Heart right ventricle (tissue), 16 donors: ENCODE measurements at regions not wholly inside any gene's neighbourhood (a gene's known extent, or its start where the extent isn't known, plus 50 kb on each side); places are given as distances from the start of the nearest gene placed in this dataset.
"Not testable (repeated sequence)": the region's sequence is repeated elsewhere in the genome, so short reads cannot be mapped to it uniquely, and the experiment has no call there.

Experiments
- ATAC-seq, 8 donors: fragments of 200-7000 bp; cut with Tn5 transposase; one replicate each; pipeline ENCODE4 v1.9.1; 2020; ENCODE audit warnings: mild to moderate bottlenecking in 8 of 8, moderate library complexity in 8 of 8, moderate number of reproducible peaks in 1 of 8
- DNase-seq, 2 donors: peaks; one replicate each; pipeline ENCODE4 v3.0.0-alpha.2; 2020
- H3K27ac ChIP-seq, 10 donors: fragments of 200-600 bp; sonication (generic) in 2 of 10; one replicate each; pipeline versions ENCODE4 v1.5.0 to v1.8.0; 2020 to 2022; ENCODE audit warnings: mild to moderate bottlenecking in 3 of 10
- H3K27me3 ChIP-seq, 7 donors: fragments of 200-600 bp; one replicate each; pipeline ENCODE4 v1.8.0; 2021 to 2022; ENCODE audit warnings: mild to moderate bottlenecking in 2 of 7
- H3K36me3 ChIP-seq, 9 donors: fragments of 200-600 bp; sonication (generic) in 1 of 9; one replicate each; pipeline versions ENCODE4 v1.5.0 to v1.8.0; 2020 to 2022; ENCODE audit warnings: mild to moderate bottlenecking in 2 of 9
- H3K4me1 ChIP-seq, 9 donors: fragments of 200-600 bp; sonication (generic) in 1 of 9; one replicate each; pipeline versions ENCODE4 v1.5.0 to v1.8.0; 2020 to 2022; ENCODE audit warnings: mild to moderate bottlenecking in 4 of 9
- H3K4me3 ChIP-seq, 10 donors: fragments of 200-600 bp; sonication (generic) in 2 of 10; one replicate each; pipeline versions ENCODE4 v1.5.0 to v1.8.0; 2020 to 2022; ENCODE audit warnings: mild to moderate bottlenecking in 7 of 10, moderate library complexity in 2 of 10
- H3K9me3 ChIP-seq, 11 donors: fragments of 200-600 bp in 10 of 11; sonication (generic) in 2 of 11; one replicate each; pipeline versions ENCODE4 v1.5.0 to v1.8.0; 2013 to 2022; ENCODE audit warnings: mild to moderate bottlenecking in 2 of 11, control low read depth in 1 of 11, moderate library complexity in 1 of 11
- CTCF ChIP-seq, 9 donors: fragments of 200-600 bp; sonication (generic) in 2 of 9; IDR thresholded peaks; one replicate each; pipeline versions ENCODE4 v1.5.0 to v1.8.0; 2021 to 2022; ENCODE audit warnings: antibody characterized with exemption in 9 of 9, mild to moderate bottlenecking in 5 of 9, moderate library complexity in 1 of 9
- WGBS, 2 donors: extraction: QIAGEN DNeasy Blood & Tissue Kit; methylation state at CpG; one replicate each; pipeline ENCODE4 v1.1.7; 2013; ENCODE audit warnings: inconsistent platforms in 1 of 2; 5-methylcytosine and 5-hydroxymethylcytosine counted together
- intact Hi-C, 10 donors: fragments of 100-400 bp; cut with DNase I; formaldehyde crosslinking; loops; one replicate each; pipeline versions ENCODE4 v1.11.1 to v1.14.2; 2022
- donor health status: Arrhythmogenic right ventricular cardiomyopathy.
- donor health status: ischemic (EF 13 %, LVEDD 7.1; RV severe dilation, severe dysfunction).
- donor health status: healthy with polysubstance abuse.
- donor health status: DM: no; HTN: yes; CAD: no.
- donor health status: DM: no; HTN: no; CAD: no.
- donor health status: ischemic (EF 25% LVEDD 6.9; RV normal size, moderate dysfunction).
- donor health status: ischemic (EF 25% LVEDD 5.7; RV mildly dilated, moderate dysfunction).
- donor health status: healthy.
- donor health status: DM: yes; HTN: yes; CAD: no.
- donor health status: Ischemic cardiomyopathy.
- donor health status: ischemic (EF 35%, LVEDD 5.7; RV mildly dilated, moderate dysfunction).
- donor health status: nonischemic (EF 11% LVEDD 7.7; RV severe dilation, severe dysfunction).
- donor health status: DM: yes; HTN: yes; CAD: no.
- donor health status: PGD.
- donor health status: ischemic (EF 29% LVEDD 5.4; RV normal size, mild dysfunction).
- donor health status: nonischemic (EF 23%, LVEDD 6.1; RV moderate dilation, normal function).

GRCh38 chr16:29126616-29127015 is 141.8 kb downstream of the LAT start:
- H3K4me1 ChIP-seq = peaks cover 10 to 34% (median 20%) of the 10 kb centered on the region in 9 donors
- H3K4me3 ChIP-seq = peak overlapping the region in 1 of 10 donors; percentile 5
- H3K27me3 ChIP-seq = no peaks in the 10 kb centered on the region
- WGBS, 2 donors = 48 to 58% methylated on average over 5 of the region's 5 CpGs
- H3K36me3 ChIP-seq = peaks cover 0 to 8% (median 0%) of the 10 kb centered on the region in 9 donors
- peak overlapping the region in 4 of 10 donors; percentile 29 to 79 (median 30) for H3K27ac ChIP-seq
- peaks cover 0 to 5% (median 0%) of the 10 kb centered on the region in 11 donors for H3K9me3 ChIP-seq
- DNase-seq = no peak
- intact Hi-C loops = no loop called here
- no peak for TF ChIP-seq CTCF (IDR thresholded peaks at IDR 0.05)
- ATAC-seq = no peak

DNA sequence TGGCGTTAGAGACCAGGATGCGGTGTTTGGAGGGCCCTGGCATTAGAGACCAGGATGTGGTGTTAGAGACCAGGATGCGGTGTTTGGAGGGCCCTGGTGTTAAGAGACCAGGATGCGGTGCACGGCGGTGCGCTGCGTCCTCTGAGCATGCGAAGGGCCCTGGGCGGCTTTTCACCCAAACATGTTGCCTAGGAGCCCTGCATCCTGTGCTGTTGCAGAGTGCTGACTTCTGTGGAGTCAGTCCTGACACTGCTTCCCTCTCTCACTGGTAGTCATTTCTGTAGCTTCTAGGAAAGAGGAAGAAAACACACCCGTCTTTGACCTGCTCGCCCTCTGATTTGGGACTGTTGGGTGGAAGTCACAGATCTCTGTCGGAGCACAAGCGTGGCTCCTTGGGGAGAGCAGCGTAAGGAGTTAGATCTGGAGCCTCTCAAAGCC is 141.2 kb downstream of the LAT start:
- Histone ChIP-seq H3K4me1 (peaks cover 6 to 29% (median 16%) of the 10 kb centered on the region in 9 donors), H3K4me3 (peak overlapping the region in 1 of 10 donors; percentile 5), H3K36me3 (peaks cover 0 to 8% (median 0%) of the 10 kb centered on the region in 9 donors), H3K27ac (peak overlapping the region in 3 of 10 donors; percentile 30 to 79 (median 30)), H3K9me3 (peaks cover 0 to 5% (median 0%) of the 10 kb centered on the region in 11 donors), H3K27me3 (no peaks in the 10 kb centered on the region)
- WGBS, 2 donors = 86 to 91% methylated on average over 15 of the region's 15 CpGs
- ATAC-seq = peak in 6 of 8 donors; percentile 19 to 51 (median 36)
- no peak for DNase-seq
- intact Hi-C loops = no loop called here
- TF ChIP-seq CTCF (IDR thresholded peaks at IDR 0.05) = no peak

- Histone ChIP-seq H3K36me3 (peaks cover 0 to 8% (median 0%) of the 10 kb centered on the region in 9 donors), H3K9me3 (peaks cover 0 to 5% (median 0%) of the 10 kb centered on the region in 11 donors), H3K4me3 (no peak overlapping the region), H3K27me3 (no peaks in the 10 kb centered on the region), H3K4me1 (peaks cover 2 to 22% (median 8%) of the 10 kb centered on the region in 9 donors), H3K27ac (no peak overlapping the region)
- 84 to 96% methylated on average over 8 of the region's 8 CpGs for WGBS, 2 donors
- ATAC-seq (no peak), DNase-seq (no peak)
- intact Hi-C loops = no loop called here
- TF ChIP-seq CTCF (IDR thresholded peaks at IDR 0.05) = no peak
Observed at GRCh38 chr16:29124828-29125227, 140.0 kb downstream of the LAT start.

DNA sequence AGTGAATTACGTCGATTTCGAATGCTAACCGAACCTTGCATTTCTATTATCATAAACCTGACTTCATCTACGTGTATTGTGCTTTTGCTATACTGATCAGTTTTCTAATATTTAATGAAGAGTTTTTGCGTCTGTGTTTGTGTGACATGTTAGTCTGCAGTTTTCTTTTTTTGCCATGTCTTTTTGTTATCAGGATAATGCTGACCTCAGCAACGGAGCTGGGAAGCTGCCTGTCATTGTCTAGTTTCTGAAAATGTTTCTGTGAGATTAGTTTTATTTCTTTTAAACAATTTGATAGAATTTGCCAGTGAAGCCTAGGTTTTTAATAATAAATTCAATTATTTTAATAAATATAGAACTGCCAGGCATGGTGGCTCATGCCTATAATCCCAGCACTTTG is 139.3 kb downstream of the LAT start:
- intact Hi-C loops = not testable (repeated sequence)

GRCh38 chr16:29120680-29121079 is 135.8 kb downstream of the LAT start:
- H3K4me3 ChIP-seq, H3K27me3 ChIP-seq, H3K27ac ChIP-seq, H3K9me3 ChIP-seq, intact Hi-C loops, DNase-seq, ATAC-seq: not testable (repeated sequence)
- Histone ChIP-seq H3K4me1 (peaks cover under 1 to 29% (median 9%) of the 10 kb centered on the region in 9 donors), H3K36me3 (peaks cover 0 to 28% (median 0%) of the 10 kb centered on the region in 9 donors)
- WGBS, 2 donors = 82% methylated on average over 11 of the region's 11 CpGs

More for the DNA sequence above, 139.3 kb downstream of the LAT start:
- WGBS, 2 donors = 95% methylated on average over 7 of the region's 7 CpGs
- H3K27ac ChIP-seq, ATAC-seq, H3K4me3 ChIP-seq, DNase-seq, H3K9me3 ChIP-seq, H3K36me3 ChIP-seq, H3K27me3 ChIP-seq: not testable (repeated sequence)
- peaks cover 0 to 17% (median 1%) of the 10 kb centered on the region in 9 donors for H3K4me1 ChIP-seq

- not testable (repeated sequence) for H3K27me3 ChIP-seq, H3K9me3 ChIP-seq, H3K4me3 ChIP-seq
- Histone ChIP-seq H3K36me3 (peaks cover 0 to 36% (median 0%) of the 10 kb centered on the region in 9 donors), H3K4me1 (peaks cover 3 to 39% (median 20%) of the 10 kb centered on the region in 9 donors), H3K27ac (peak overlapping the region in 6 of 10 donors; percentile 10 to 75 (median 54))
- DNase-seq (peak in 1 of 2 donors; percentile 47), ATAC-seq (peak in 5 of 8 donors; percentile 10 to 59 (median 49))
- WGBS, 2 donors = 49 to 51% methylated on average over 14 of the region's 15 CpGs
- intact Hi-C loops = loop anchor here in 5 of 10 donors (5.0 to 10.0 kb wide), 5 partner anchors 56 to 196 kb away; no protein-coding TSS in a partner anchor
Observed at GRCh38 chr16:29118301-29118957, 133.6 kb downstream of the LAT start.
